Omental fat pad (tissue), 3 donors: ENCODE measurements at regions not wholly inside any gene's neighbourhood (a gene's known extent, or its start where the extent isn't known, plus 50 kb on each side); places are given as distances from the start of the nearest gene placed in this dataset.

Experiments
- ATAC-seq: fragments of 150-250 bp; one replicate; pipeline ENCODE4 v1.9.1; 2016; ENCODE audit warnings: mild to moderate bottlenecking, moderate library complexity; ENCODE audit not compliant: low FRiP score
- DNase-seq: peaks from one replicate; pipeline ENCODE4 v3.0.0-alpha.2; 2019; ENCODE audit warnings: low spot score
- CTCF ChIP-seq, 3 donors: fragments of 450-650 bp; IDR thresholded peaks; one replicate each; pipeline ENCODE4 v1.5.1; 2016 to 2017; ENCODE audit warnings: antibody characterized with exemption in 3 of 3, mild to moderate bottlenecking in 3 of 3, moderate library complexity in 2 of 3

- DNase-seq (no peak), ATAC-seq (peak; percentile 31)
- TF ChIP-seq CTCF (IDR thresholded peaks at IDR 0.05): no peak
These were observed 351.8 kb downstream of the BUD13 start for GRCh38 chr11:116420770-116421528.

- TF ChIP-seq CTCF (IDR thresholded peaks at IDR 0.05): no peak
These were observed 352.8 kb downstream of the BUD13 start for GRCh38 chr11:116420030-116420429.

GRCh38 chr11:116418388-116419041, 354.3 kb downstream of the BUD13 start:
- DNase-seq: no peak
- no peak for TF ChIP-seq CTCF (IDR thresholded peaks at IDR 0.05)
- no peak for ATAC-seq

More at GRCh38 chr11:116420030-116420429, 352.8 kb downstream of the BUD13 start:
- DNase-seq (no peak), ATAC-seq (peak; percentile 60)

GRCh38 chr11:116416852-116417251, 355.9 kb downstream of the BUD13 start:
- DNase-seq (no peak), ATAC-seq (no peak)
- TF ChIP-seq CTCF (IDR thresholded peaks at IDR 0.05): no peak

GRCh38 chr11:116415095-116415494, 357.7 kb downstream of the BUD13 start:
- DNase-seq (no peak), ATAC-seq (no peak)
- TF ChIP-seq CTCF (IDR thresholded peaks at IDR 0.05): no peak

GRCh38 chr11:116414357-116414880, 358.4 kb downstream of the BUD13 start:
- no peak for TF ChIP-seq CTCF (IDR thresholded peaks at IDR 0.05)
- DNase-seq (no peak), ATAC-seq (no peak)
